GM12878 (cell line): ENCODE measurements at regions not wholly inside any gene's neighbourhood (a gene's known extent, or its start where the extent isn't known, plus 50 kb on each side); places are given as distances from the start of the nearest gene placed in this dataset.

Experiments
- ATAC-seq: fragments of 200-7000 bp; cut with Tn5 transposase; 3 replicates; pipeline ENCODE4 v1.9.1; 2020; ENCODE audit warnings: mild to moderate bottlenecking, moderate library complexity
- BruUV-seq: library from RNA; stranded (reverse); fragments of 400-500 nt; replicated peaks from 2 replicates; lab custom pipeline; 2021; lab: Mats Ljungman, UMichigan
- CTCF ChIA-PET: fragments of 300-600 bp; sonication (Branson Sonifier 250); formaldehyde crosslinking; extraction: SDS; loops from one replicate; lab custom pipeline; 2021; ENCODE audit warnings: inconsistent platforms; lab: Yijun Ruan, JAX
- POLR2A ChIA-PET: fragments of 350-600 bp; formaldehyde crosslinking; extraction: SDS; loops from one replicate; lab custom pipeline; 2021; ENCODE audit warnings: inconsistent platforms; lab: Charles Lee
- RAD21 ChIA-PET: fragments of 300-600 bp; sonication (Branson Sonifier 250); formaldehyde crosslinking; loops from one replicate; lab custom pipeline; 2023; ENCODE audit warnings: antibody characterized with exemption; ENCODE audit not compliant: unreplicated experiment; lab: Charles Lee
- SMC1A ChIA-PET: fragments of 300-600 bp; sonication (Branson Sonifier 250); formaldehyde crosslinking; loops from one replicate; lab custom pipeline; 2023; ENCODE audit not compliant: unreplicated experiment, uncharacterized antibody; lab: Charles Lee
- DNase-seq: peaks from one replicate; pipeline ENCODE4 v3.0.0-alpha.2; 2011; ENCODE audit warnings: low read depth, low spot score
- FAIRE-seq: peaks from 3 replicates; lab custom pipeline; 2011; peaks lifted over from hg19 to GRCh38; lab: Jason Lieb, UNC
- H2AFZ ChIP-seq: 2 replicates; pipeline ENCODE4 v1.6.0; 2011; ENCODE audit warnings: low read depth, low read length, control low read depth; ENCODE audit not compliant: control insufficient read depth
- H3K27ac ChIP-seq: 2 replicates; pipeline ENCODE4 v1.5.1; 2011; ENCODE audit warnings: control low read depth; ENCODE audit not compliant: control insufficient read depth, insufficient read depth
- H3K27me3 ChIP-seq, 2 experiments: replicated peaks in 1 of 2; 2 replicates each; pipeline versions ENCODE4 v1.6.0 to v1.6.1; 2011; ENCODE audit warnings: low read length in 1 of 2; ENCODE audit not compliant: control insufficient read depth in 2 of 2, insufficient read depth in 2 of 2
- H3K36me3 ChIP-seq, 2 experiments: 2 replicates each; pipeline ENCODE4 v1.5.1; 2011; ENCODE audit warnings: low read length in 1 of 2; ENCODE audit not compliant: control insufficient read depth in 2 of 2, insufficient read depth in 2 of 2
- H3K4me1 ChIP-seq: 2 replicates; pipeline ENCODE4 v1.6.1; 2011; ENCODE audit warnings: mild to moderate bottlenecking, low read length, moderate library complexity, mixed read lengths; ENCODE audit not compliant: control insufficient read depth, insufficient read depth
- H3K4me2 ChIP-seq: 2 replicates; pipeline ENCODE4 v1.6.0; 2011; ENCODE audit warnings: control low read depth; ENCODE audit not compliant: control insufficient read depth, insufficient read depth
- H3K4me3 ChIP-seq: fragments of 200-600 bp; sonication (generic); 2 replicates; pipeline ENCODE4 v1.5.1; 2016
- H3K79me2 ChIP-seq: 2 replicates; pipeline ENCODE4 v1.6.0; 2011; ENCODE audit warnings: low read length; ENCODE audit not compliant: control insufficient read depth, insufficient read depth
- H3K9ac ChIP-seq: 2 replicates; pipeline ENCODE4 v1.8.0; 2011; ENCODE audit warnings: low read length, control low read depth, mixed read lengths; ENCODE audit not compliant: control insufficient read depth, insufficient read depth
- H3K9me3 ChIP-seq: replicated peaks from 3 replicates; pipeline ENCODE4 v1.5.1; 2011; ENCODE audit warnings: mild to moderate bottlenecking, low read length; ENCODE audit not compliant: control insufficient read depth, insufficient read depth
- H4K20me1 ChIP-seq: 2 replicates; pipeline ENCODE4 v1.6.0; 2011; ENCODE audit not compliant: control insufficient read depth, insufficient read depth
- ATF2 ChIP-seq: IDR thresholded peaks from 2 replicates; pipeline ENCODE4 v1.6.1; 2012; ENCODE audit warnings: low read length, inconsistent platforms
- BCL11A ChIP-seq: IDR thresholded peaks from 2 replicates; pipeline ENCODE4 v1.6.1; 2011; ENCODE audit warnings: low read depth, low read length
- CHD2 ChIP-seq: IDR thresholded peaks from 2 replicates; pipeline ENCODE4 v1.6.1; 2011; ENCODE audit warnings: low read depth, low read length, improper control_type of control experiment, borderline replicate concordance
- EGR1 ChIP-seq, 2 experiments: IDR thresholded peaks; 1 replicate in 1 of 2; 2 replicates in 1 of 2; pipeline ENCODE4 v1.6.1; 2011 to 2012; ENCODE audit warnings: low read depth in 2 of 2, low read length in 2 of 2, borderline replicate concordance in 1 of 2, mild to moderate bottlenecking in 1 of 2, moderate library complexity in 1 of 2
- FOS ChIP-seq: IDR thresholded peaks from 3 replicates; pipeline ENCODE4 v1.6.1; 2011; ENCODE audit warnings: borderline replicate concordance; ENCODE audit not compliant: insufficient read length; ENCODE audit errors: extremely low read depth
- MAX ChIP-seq: IDR thresholded peaks from 2 replicates; pipeline ENCODE4 v1.6.1; 2012; ENCODE audit warnings: low read depth, low read length, improper control_type of control experiment
- NFYA ChIP-seq: IDR thresholded peaks from 2 replicates; pipeline ENCODE4 v1.6.1; 2011; ENCODE audit warnings: low read depth, mild to moderate bottlenecking, low read length, improper control_type of control experiment, borderline replicate concordance
- NFYB ChIP-seq: IDR thresholded peaks from 2 replicates; pipeline ENCODE4 v1.6.1; 2011; ENCODE audit warnings: low read depth, mild to moderate bottlenecking, low read length, improper control_type of control experiment, moderate library complexity; ENCODE audit not compliant: insufficient read depth
- PKNOX1 ChIP-seq: fragments of 450-650 bp; IDR thresholded peaks from 2 replicates; pipeline ENCODE4 v1.6.1; 2016; ENCODE audit warnings: mild to moderate bottlenecking
- RELB ChIP-seq: fragments of 450-650 bp; IDR thresholded peaks from 2 replicates; pipeline ENCODE4 v1.6.1; 2017; ENCODE audit warnings: low read depth, mild to moderate bottlenecking, moderate library complexity
- SPI1 ChIP-seq: IDR thresholded peaks from 2 replicates; pipeline ENCODE4 v1.6.1; 2011; ENCODE audit warnings: low read depth, mild to moderate bottlenecking, low read length, moderate library complexity, borderline replicate concordance; ENCODE audit not compliant: insufficient read depth
- TARDBP ChIP-seq: IDR thresholded peaks from 2 replicates; pipeline ENCODE4 v1.6.1; 2016; ENCODE audit warnings: borderline replicate concordance
- WRNIP1 ChIP-seq: IDR thresholded peaks from 2 replicates; pipeline ENCODE4 v1.6.1; 2011; ENCODE audit warnings: low read depth, low read length, improper control_type of control experiment, borderline replicate concordance
- ZNF217 ChIP-seq: fragments of 450-650 bp; IDR thresholded peaks from 2 replicates; pipeline ENCODE4 v1.6.1; 2017; ENCODE audit warnings: antibody characterized with exemption, mild to moderate bottlenecking
- ZNF24 ChIP-seq: fragments of 450-650 bp; IDR thresholded peaks from 2 replicates; pipeline ENCODE4 v1.6.1; 2017; ENCODE audit warnings: antibody characterized with exemption, mild to moderate bottlenecking
- WGBS: methylation state at CpG from one replicate; pipeline ENCODE4 v1.1.6; 2016; ENCODE audit warnings: low lambda C conversion rate; ENCODE audit not compliant: insufficient replicate concordance, insufficient coverage; ENCODE audit errors: missing lambda C conversion rate; 5-methylcytosine and 5-hydroxymethylcytosine counted together
- in situ Hi-C: fragments of 300-500 bp; cut with MboI; formaldehyde crosslinking; loops from 9 replicates; pipeline ENCODE4 v1.14.3; 2018; ENCODE audit warnings: mixed read lengths
- intact Hi-C: fragments of 100-400 bp; cut with micrococcal nuclease; formaldehyde crosslinking; loops from one replicate; pipeline ENCODE4 v1.14.2; 2022; ENCODE audit not compliant: unreplicated experiment
- TF ChIP-seq, protein P1 (sequence below): fragments of 450-650 bp; IDR thresholded peaks from 2 replicates; pipeline ENCODE4 v1.6.1; 2017; ENCODE audit warnings: mild to moderate bottlenecking
- TF ChIP-seq, protein P2 (sequence below), 3 experiments: IDR thresholded peaks in 2 of 3; conservative IDR thresholded peaks in 1 of 3; 2 replicates each; pipeline ENCODE4 v1.5.1; 2011; ENCODE audit warnings: low read depth in 3 of 3, low read length in 3 of 3, mild to moderate bottlenecking in 3 of 3, control low read depth in 2 of 3, moderate library complexity in 2 of 3, inconsistent platforms in 1 of 3, mixed read lengths in 1 of 3; ENCODE audit not compliant: control insufficient read depth in 2 of 3, insufficient read depth in 1 of 3; ENCODE audit errors: extremely low read depth in 1 of 3

DNA sequence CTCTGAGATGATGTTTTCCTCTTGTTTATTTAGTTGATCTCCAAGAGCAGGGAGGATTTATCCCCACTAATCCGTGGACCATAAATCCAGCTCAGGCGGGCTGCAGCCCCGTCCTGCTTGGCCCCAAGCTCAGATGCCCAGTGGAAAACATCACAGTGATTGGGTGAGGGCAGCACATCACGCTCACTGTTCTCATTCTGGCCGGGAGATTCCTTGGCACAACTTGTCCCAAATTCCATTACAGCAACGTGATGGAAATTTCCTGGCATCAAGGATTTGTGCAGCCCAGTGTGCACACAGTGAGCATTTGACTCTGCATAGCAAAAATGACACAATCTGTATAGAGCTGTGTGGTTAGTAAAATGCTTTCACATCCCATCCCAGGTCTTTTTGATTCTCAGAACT, 96.8 kb downstream of the VAPA start:
- intact Hi-C loops (no loop called here), in situ Hi-C loops (no loop called here)
- WGBS = 10% methylated on average over 6 of the region's 6 CpGs
- ChIA-PET RAD21 (no interaction called here), POLR2A (no interaction called here), CTCF (no interaction called here), SMC1A (interaction anchor here (0.9 kb wide), 1 partner anchor 12 kb away, joined by 3 read pairs; no protein-coding TSS in a partner anchor)
- Histone ChIP-seq H3K27ac (no peak overlapping the region), H3K9ac (no peak overlapping the region), H3K36me3 (no peaks in the 10 kb centered on the region), H2AFZ (no peak overlapping the region), H3K4me1 (no peaks in the 10 kb centered on the region), H3K9me3 (no peaks in the 10 kb centered on the region), H3K79me2 (no peaks in the 10 kb centered on the region), H3K4me2 (no peak overlapping the region), H3K27me3 (peaks cover 0 to 2% of the 10 kb centered on the region in 2 experiments; a peak in 2 of 4 replicates), H4K20me1 (no peaks in the 10 kb centered on the region), H3K4me3 (no peak overlapping the region)
- DNase-seq (no peak), ATAC-seq (no peak), FAIRE-seq (no peak)
- BruUV-seq = no TSS peak
- TF ChIP-seq ZNF217 = no peak
- no peak for TF ChIP-seq MAX
- TF ChIP-seq, protein P1, sequence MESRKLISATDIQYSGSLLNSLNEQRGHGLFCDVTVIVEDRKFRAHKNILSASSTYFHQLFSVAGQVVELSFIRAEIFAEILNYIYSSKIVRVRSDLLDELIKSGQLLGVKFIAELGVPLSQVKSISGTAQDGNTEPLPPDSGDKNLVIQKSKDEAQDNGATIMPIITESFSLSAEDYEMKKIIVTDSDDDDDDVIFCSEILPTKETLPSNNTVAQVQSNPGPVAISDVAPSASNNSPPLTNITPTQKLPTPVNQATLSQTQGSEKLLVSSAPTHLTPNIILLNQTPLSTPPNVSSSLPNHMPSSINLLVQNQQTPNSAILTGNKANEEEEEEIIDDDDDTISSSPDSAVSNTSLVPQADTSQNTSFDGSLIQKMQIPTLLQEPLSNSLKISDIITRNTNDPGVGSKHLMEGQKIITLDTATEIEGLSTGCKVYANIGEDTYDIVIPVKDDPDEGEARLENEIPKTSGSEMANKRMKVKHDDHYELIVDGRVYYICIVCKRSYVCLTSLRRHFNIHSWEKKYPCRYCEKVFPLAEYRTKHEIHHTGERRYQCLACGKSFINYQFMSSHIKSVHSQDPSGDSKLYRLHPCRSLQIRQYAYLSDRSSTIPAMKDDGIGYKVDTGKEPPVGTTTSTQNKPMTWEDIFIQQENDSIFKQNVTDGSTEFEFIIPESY = no peak
- TF ChIP-seq, protein P2, sequence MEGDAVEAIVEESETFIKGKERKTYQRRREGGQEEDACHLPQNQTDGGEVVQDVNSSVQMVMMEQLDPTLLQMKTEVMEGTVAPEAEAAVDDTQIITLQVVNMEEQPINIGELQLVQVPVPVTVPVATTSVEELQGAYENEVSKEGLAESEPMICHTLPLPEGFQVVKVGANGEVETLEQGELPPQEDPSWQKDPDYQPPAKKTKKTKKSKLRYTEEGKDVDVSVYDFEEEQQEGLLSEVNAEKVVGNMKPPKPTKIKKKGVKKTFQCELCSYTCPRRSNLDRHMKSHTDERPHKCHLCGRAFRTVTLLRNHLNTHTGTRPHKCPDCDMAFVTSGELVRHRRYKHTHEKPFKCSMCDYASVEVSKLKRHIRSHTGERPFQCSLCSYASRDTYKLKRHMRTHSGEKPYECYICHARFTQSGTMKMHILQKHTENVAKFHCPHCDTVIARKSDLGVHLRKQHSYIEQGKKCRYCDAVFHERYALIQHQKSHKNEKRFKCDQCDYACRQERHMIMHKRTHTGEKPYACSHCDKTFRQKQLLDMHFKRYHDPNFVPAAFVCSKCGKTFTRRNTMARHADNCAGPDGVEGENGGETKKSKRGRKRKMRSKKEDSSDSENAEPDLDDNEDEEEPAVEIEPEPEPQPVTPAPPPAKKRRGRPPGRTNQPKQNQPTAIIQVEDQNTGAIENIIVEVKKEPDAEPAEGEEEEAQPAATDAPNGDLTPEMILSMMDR (IDR thresholded peaks at IDR 0.05 in 2 of 3, conservative IDR thresholded peaks at IDR 0.05 in 1 of 3; ENCODE audit: control insufficient read depth in 2 of 3, extremely low read depth in 1 of 3, insufficient read depth in 1 of 3, low read depth in 3 of 3, low read length in 3 of 3) = no peak
- no peak for TF ChIP-seq EGR1 (IDR thresholded peaks at IDR 0.05; ENCODE audit: borderline replicate concordance in 1 of 2, low read depth in 2 of 2, low read length in 2 of 2)
- TF ChIP-seq ZNF24 = no peak
- TF ChIP-seq NFYA = no peak
- TF ChIP-seq ATF2 = no peak
- no peak for TF ChIP-seq TARDBP
- no peak for TF ChIP-seq BCL11A
- no peak for TF ChIP-seq SPI1
- no peak for TF ChIP-seq FOS
- TF ChIP-seq RELB = no peak
- TF ChIP-seq PKNOX1 = no peak
- TF ChIP-seq CHD2 = no peak
- TF ChIP-seq WRNIP1 = no peak
- no peak for TF ChIP-seq NFYB
